Stomach (tissue), 8 donors: ENCODE measurements at regions not wholly inside any gene's neighbourhood (a gene's known extent, or its start where the extent isn't known, plus 50 kb on each side); places are given as distances from the start of the nearest gene placed in this dataset.
"Not testable (repeated sequence)": the region's sequence is repeated elsewhere in the genome, so short reads cannot be mapped to it uniquely, and the experiment has no call there.

ENCODE experiments used
- DNase-seq, 2 donors: peaks; one replicate each; pipeline versions ENCODE4 v3.0.0 to v3.0.0-alpha.2; 2013 to 2019
- H3K27ac ChIP-seq, 5 donors: fragments of 200-600 bp in 4 of 5; sonication (generic) in 4 of 5; one replicate each; pipeline ENCODE4 v1.5.1; 2013 to 2019; ENCODE audit warnings: mild to moderate bottlenecking in 1 of 5, moderate library complexity in 1 of 5
- H3K27me3 ChIP-seq, 3 donors: fragments of 200-600 bp; sonication (generic); one replicate each; pipeline ENCODE4 v1.5.1; 2017 to 2019; ENCODE audit warnings: mixed run types in 1 of 3
- H3K36me3 ChIP-seq, 4 donors: fragments of 200-600 bp; sonication (generic); 1 replicate in 3 of 4; 2 replicates in 1 of 4; pipeline ENCODE4 v1.5.1; 2016 to 2019
- H3K4me1 ChIP-seq, 4 donors: fragments of 200-600 bp; sonication (generic); one replicate each; pipeline ENCODE4 v1.5.1; 2016 to 2019
- H3K4me3 ChIP-seq, 4 donors: fragments of 200-600 bp; sonication (generic) in 3 of 4; one replicate each; pipeline ENCODE4 v1.5.1; 2016 to 2019; ENCODE audit warnings: mild to moderate bottlenecking in 1 of 4
- H3K9me3 ChIP-seq, 4 donors: fragments of 200-600 bp; sonication (generic); one replicate each; pipeline ENCODE4 v1.5.1; 2016 to 2019
- EP300 ChIP-seq: sonication (generic); formaldehyde crosslinking; IDR thresholded peaks from one replicate; pipeline ENCODE4 v1.6.1; 2017; ENCODE audit warnings: antibody characterized with exemption
- POLR2A ChIP-seq, 4 donors: fragments of 450-650 bp; IDR thresholded peaks; one replicate each; pipeline ENCODE4 v1.6.1; 2016; ENCODE audit warnings: antibody characterized with exemption in 4 of 4, control low read depth in 2 of 4, mild to moderate bottlenecking in 1 of 4, moderate library complexity in 1 of 4
- POLR2AphosphoS5 ChIP-seq, 3 donors: sonication (generic); formaldehyde crosslinking; IDR thresholded peaks; one replicate each; pipeline ENCODE4 v1.6.1; 2016; ENCODE audit warnings: antibody characterized with exemption in 3 of 3
- WGBS, 5 donors: extraction: QIAGEN DNeasy Blood & Tissue Kit in 3 of 5; methylation state at CpG; one replicate each; pipeline versions ENCODE4 v1.1.5 to v1.1.7; 2013 to 2018; 5-methylcytosine and 5-hydroxymethylcytosine counted together
- intact Hi-C: fragments of 100-400 bp; cut with DNase I; formaldehyde crosslinking; loops from one replicate; pipeline ENCODE4 v1.15.1; 2023; ENCODE audit warnings: low total_unique reads
- TF ChIP-seq, protein P1 (sequence below), 7 experiments: fragments of 450-650 bp in 4 of 7; fragments of 200-600 bp in 3 of 7; sonication (generic) in 3 of 7; IDR thresholded peaks; one replicate each; pipeline ENCODE4 v1.5.1; 2016 to 2019; ENCODE audit warnings: antibody characterized with exemption in 7 of 7, control low read depth in 2 of 7, mild to moderate bottlenecking in 1 of 7
- donor health status: healthy with polysubstance abuse.
- donor health status: Bipolar disorder and iron deficiency.
- donor health status: healthy.

DNA sequence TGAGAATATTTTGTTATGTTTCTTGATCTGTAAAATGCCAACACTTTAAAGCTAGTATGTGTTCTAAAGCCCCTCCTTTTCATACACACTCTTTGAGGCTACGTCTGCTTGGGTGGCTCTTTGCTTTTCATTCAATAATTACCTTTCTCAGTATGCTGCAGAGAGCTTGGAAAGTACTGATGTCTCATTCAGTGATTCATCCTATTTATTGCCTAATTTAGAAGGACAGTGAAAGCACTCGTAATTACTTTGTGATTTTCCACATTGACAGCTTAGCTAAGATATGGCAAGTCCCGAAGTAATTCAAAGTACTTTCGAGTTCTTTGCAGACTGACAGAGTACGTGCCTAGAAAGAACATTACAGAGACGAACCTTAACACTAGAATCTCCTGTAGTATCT, 57.2 kb downstream of the BMP15 start:
- intact Hi-C loops: no loop called here
- Histone ChIP-seq H3K36me3 (no peaks in the 10 kb centered on the region), H3K4me1 (no peaks in the 10 kb centered on the region), H3K27ac (no peak overlapping the region), H3K9me3 (no peaks in the 10 kb centered on the region), H3K4me3 (no peak overlapping the region), H3K27me3 (no peaks in the 10 kb centered on the region)
- no peak for DNase-seq
- TF ChIP-seq POLR2AphosphoS5 (IDR thresholded peaks at IDR 0.05) (no peak), EP300 (no peak), POLR2A (IDR thresholded peaks at IDR 0.05) (no peak)
- TF ChIP-seq, protein P1, sequence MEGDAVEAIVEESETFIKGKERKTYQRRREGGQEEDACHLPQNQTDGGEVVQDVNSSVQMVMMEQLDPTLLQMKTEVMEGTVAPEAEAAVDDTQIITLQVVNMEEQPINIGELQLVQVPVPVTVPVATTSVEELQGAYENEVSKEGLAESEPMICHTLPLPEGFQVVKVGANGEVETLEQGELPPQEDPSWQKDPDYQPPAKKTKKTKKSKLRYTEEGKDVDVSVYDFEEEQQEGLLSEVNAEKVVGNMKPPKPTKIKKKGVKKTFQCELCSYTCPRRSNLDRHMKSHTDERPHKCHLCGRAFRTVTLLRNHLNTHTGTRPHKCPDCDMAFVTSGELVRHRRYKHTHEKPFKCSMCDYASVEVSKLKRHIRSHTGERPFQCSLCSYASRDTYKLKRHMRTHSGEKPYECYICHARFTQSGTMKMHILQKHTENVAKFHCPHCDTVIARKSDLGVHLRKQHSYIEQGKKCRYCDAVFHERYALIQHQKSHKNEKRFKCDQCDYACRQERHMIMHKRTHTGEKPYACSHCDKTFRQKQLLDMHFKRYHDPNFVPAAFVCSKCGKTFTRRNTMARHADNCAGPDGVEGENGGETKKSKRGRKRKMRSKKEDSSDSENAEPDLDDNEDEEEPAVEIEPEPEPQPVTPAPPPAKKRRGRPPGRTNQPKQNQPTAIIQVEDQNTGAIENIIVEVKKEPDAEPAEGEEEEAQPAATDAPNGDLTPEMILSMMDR (IDR thresholded peaks at IDR 0.05): no peak
- WGBS, 5 donors: 74 to 91% (median 88%) methylated on average over 6 of the region's 6 CpGs

DNA sequence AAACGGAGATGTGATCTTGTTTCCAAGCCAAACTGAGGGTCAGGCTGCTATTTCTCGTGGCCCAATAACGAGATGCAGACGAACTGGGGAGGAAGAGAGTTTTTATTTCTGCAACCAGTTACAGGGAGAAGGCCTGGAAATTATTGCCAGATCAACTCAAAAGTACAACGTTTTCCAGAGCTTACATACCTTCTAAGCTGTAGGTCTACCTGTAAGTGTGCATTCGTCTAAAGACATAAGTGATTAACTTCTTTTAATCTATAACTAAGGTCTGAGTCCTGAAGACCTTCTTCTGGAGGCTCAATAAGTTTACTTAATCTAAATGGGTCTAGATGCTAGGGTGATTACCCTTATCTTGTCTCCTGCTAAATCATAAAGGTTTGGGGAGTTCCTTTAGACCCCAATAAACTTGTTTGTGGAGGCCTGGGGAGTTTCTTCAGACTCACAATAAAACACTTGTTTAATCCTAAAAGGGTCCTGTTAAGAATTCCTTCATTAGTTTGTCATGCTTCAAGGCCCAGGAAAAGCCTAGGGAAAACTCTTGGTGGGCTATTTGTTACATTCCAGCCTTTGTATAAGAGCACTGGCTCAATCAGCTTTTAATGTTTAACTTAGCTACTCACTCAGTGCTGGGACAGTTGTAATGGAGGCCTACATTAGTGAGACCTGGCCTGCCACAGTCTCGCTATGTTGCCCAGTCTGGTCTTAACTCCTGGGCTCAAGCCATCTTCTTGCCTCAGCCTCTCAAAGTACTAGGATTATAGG, 58.5 kb downstream of the BMP15 start:
- intact Hi-C loops: not testable (repeated sequence)

DNA sequence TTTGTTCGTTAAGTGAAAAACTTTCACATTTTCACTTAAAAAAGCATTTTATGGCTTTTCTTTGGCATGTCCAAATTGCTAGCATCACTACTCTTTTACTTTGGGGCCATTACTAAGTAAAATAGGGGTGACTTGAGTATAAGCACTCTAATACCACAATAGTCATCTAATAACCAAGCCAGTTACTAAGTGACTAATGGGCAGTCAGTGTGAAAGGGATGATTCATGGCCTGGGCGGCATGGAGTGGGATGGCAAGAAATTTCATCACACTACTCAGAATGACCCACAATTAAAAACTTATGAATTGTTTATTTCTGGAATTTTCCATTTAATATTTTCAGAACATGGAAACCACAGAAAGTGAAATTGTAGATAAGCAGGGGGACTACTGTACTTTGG, 60.9 kb downstream of the BMP15 start:
- Histone ChIP-seq H3K27ac (no peak overlapping the region), H3K27me3 (no peaks in the 10 kb centered on the region), H3K9me3 (no peaks in the 10 kb centered on the region), H3K4me3 (no peak overlapping the region), H3K36me3 (no peaks in the 10 kb centered on the region), H3K4me1 (no peaks in the 10 kb centered on the region)
- TF ChIP-seq, protein P1 (IDR thresholded peaks at IDR 0.05): no peak
- no peak for TF ChIP-seq POLR2AphosphoS5 (IDR thresholded peaks at IDR 0.05)
- no peak for TF ChIP-seq POLR2A (IDR thresholded peaks at IDR 0.05)
- TF ChIP-seq EP300: no peak
- WGBS, 5 donors: 72 to 90% (median 75%) methylated on average over 2 of the region's 2 CpGs
- no peak for DNase-seq
- intact Hi-C loops: no loop called here

More for the DNA sequence above, 58.5 kb downstream of the BMP15 start:
- not testable (repeated sequence) for H3K27ac ChIP-seq, H3K4me3 ChIP-seq, H3K9me3 ChIP-seq, H3K4me1 ChIP-seq, H3K36me3 ChIP-seq, DNase-seq, H3K27me3 ChIP-seq
- 70 to 84% (median 75%) methylated on average over 7 of the region's 7 CpGs for WGBS, 5 donors

DNA sequence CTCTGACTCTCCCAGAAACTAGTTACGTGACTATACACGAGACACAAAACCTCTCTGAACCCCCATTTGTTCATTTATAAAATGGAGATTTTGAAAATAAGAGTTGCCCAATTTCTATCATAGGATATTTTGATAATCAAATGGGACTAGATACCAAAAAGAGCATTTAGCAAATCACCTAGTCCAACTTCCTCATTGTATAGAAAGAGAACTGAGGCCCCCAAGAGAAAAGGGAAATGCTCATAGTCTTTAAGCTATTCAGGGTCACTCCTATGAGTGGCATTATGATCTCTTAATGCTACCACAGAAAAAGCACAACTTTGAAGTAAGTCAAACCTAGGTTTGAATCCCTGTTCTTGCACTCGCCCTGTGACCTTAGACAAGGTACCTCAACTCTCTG, 62.7 kb downstream of the BMP15 start:
- Histone ChIP-seq H3K9me3 (no peaks in the 10 kb centered on the region), H3K27ac (no peak overlapping the region), H3K27me3 (no peaks in the 10 kb centered on the region), H3K4me1 (no peaks in the 10 kb centered on the region), H3K36me3 (no peaks in the 10 kb centered on the region), H3K4me3 (no peak overlapping the region)
- intact Hi-C loops: no loop called here
- TF ChIP-seq EP300 (no peak), POLR2A (IDR thresholded peaks at IDR 0.05) (no peak), POLR2AphosphoS5 (IDR thresholded peaks at IDR 0.05) (no peak)
- TF ChIP-seq, protein P1 (IDR thresholded peaks at IDR 0.05): no peak
- WGBS, 5 donors: 51 to 80% (median 75%) methylated on average over 3 of the region's 3 CpGs
- DNase-seq: no peak
